Ovary (tissue), 3 donors: ENCODE measurements at regions not wholly inside any gene's neighbourhood (a gene's known extent, or its start where the extent isn't known, plus 50 kb on each side); places are given as distances from the start of the nearest gene placed in this dataset.

Source experiments
- POLR2A ChIP-seq: fragments of 450-650 bp; IDR thresholded peaks from one replicate; pipeline ENCODE4 v1.6.1; 2017; ENCODE audit warnings: antibody characterized with exemption, mild to moderate bottlenecking, moderate library complexity
- TF ChIP-seq, protein P1 (sequence below), 3 donors: fragments of 450-650 bp in 2 of 3; fragments of 200-600 bp in 1 of 3; IDR thresholded peaks; one replicate each; pipeline versions ENCODE4 v1.5.1 to v1.8.0; 2016 to 2022; ENCODE audit warnings: antibody characterized with exemption in 3 of 3, mild to moderate bottlenecking in 1 of 3
- donor health status: DM: no; HTN: no; CAD: no.

DNA sequence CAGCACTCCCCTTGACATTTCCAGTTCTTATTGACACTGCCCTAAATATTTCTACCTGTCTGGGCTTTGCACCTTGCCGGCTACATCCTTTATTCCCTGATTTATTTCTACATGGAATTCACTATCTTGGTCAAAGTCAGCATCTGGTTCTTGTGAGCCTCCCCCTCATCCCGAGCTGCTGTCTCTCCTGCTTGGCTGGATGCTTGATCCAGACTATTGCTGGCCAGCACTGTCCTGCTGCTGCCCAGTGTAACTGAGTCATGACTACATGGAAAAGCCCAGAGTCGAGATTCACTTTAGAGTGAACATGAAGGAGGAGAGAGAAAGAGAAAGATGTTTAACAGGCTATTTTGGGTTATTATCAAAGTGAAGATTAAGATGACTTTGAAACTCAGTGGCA is 142.2 kb downstream of the OPN5 start:
- no peak for TF ChIP-seq POLR2A
- TF ChIP-seq, protein P1, sequence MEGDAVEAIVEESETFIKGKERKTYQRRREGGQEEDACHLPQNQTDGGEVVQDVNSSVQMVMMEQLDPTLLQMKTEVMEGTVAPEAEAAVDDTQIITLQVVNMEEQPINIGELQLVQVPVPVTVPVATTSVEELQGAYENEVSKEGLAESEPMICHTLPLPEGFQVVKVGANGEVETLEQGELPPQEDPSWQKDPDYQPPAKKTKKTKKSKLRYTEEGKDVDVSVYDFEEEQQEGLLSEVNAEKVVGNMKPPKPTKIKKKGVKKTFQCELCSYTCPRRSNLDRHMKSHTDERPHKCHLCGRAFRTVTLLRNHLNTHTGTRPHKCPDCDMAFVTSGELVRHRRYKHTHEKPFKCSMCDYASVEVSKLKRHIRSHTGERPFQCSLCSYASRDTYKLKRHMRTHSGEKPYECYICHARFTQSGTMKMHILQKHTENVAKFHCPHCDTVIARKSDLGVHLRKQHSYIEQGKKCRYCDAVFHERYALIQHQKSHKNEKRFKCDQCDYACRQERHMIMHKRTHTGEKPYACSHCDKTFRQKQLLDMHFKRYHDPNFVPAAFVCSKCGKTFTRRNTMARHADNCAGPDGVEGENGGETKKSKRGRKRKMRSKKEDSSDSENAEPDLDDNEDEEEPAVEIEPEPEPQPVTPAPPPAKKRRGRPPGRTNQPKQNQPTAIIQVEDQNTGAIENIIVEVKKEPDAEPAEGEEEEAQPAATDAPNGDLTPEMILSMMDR (IDR thresholded peaks at IDR 0.05), result no peak
